GM10266 (cell line): ENCODE measurements at regions not wholly inside any gene's neighbourhood (a gene's known extent, or its start where the extent isn't known, plus 50 kb on each side); places are given as distances from the start of the nearest gene placed in this dataset.

Experiments
- DNase-seq: peaks from one replicate; pipeline ENCODE4 v3.0.0; 2012; ENCODE audit errors: extremely low spot score
- TF ChIP-seq, protein P1 (sequence below): IDR thresholded peaks from 2 replicates; pipeline ENCODE4 v1.5.1; 2012; ENCODE audit warnings: mild to moderate bottlenecking, low read depth; ENCODE audit not compliant: control insufficient read depth, insufficient read depth; ENCODE audit errors: missing control alignments

DNA sequence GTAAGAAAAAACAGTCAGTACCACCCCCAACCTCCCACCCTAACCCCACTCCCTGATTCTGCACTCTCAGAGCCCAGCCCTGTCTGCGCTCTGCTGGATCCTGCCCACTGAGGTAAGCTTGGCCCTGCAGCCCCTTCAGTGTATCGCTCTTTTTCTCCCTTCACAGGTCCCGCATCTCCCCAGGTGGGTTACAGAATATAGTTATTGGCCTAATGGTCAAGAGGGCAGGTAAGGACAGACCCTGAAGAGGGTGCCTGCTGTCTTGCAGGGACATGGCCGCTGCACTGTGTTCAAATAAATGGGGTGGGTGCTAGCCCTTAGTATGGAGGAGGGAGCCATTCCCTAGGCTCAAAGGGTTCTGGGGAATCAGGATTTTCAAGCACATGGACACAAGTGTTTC, 135.7 kb downstream of the ADSS2 start:
- TF ChIP-seq, protein P1, sequence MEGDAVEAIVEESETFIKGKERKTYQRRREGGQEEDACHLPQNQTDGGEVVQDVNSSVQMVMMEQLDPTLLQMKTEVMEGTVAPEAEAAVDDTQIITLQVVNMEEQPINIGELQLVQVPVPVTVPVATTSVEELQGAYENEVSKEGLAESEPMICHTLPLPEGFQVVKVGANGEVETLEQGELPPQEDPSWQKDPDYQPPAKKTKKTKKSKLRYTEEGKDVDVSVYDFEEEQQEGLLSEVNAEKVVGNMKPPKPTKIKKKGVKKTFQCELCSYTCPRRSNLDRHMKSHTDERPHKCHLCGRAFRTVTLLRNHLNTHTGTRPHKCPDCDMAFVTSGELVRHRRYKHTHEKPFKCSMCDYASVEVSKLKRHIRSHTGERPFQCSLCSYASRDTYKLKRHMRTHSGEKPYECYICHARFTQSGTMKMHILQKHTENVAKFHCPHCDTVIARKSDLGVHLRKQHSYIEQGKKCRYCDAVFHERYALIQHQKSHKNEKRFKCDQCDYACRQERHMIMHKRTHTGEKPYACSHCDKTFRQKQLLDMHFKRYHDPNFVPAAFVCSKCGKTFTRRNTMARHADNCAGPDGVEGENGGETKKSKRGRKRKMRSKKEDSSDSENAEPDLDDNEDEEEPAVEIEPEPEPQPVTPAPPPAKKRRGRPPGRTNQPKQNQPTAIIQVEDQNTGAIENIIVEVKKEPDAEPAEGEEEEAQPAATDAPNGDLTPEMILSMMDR: no peak

DNA sequence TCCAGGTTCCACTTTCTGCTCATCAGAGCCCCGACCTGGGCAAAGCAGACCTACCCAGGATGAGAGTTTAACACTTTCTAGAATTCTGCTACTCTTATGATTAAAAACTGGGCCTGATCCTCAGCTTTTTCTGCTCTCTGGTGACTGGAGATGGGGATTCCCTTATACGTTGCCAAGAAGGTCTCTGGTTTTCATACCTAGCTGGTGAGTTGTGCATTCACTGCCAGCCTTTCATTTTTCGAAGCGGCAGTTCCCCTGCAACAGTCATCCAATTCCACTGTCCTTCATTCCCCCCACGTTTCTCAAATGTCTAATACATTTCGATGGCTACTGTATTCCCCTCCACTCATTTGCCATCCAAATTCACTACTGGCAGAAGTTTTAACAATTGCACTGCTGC, 135.3 kb downstream of the ADSS2 start:
- DNase-seq: no peak
- TF ChIP-seq, protein P1: no peak

More for the DNA sequence above, 135.7 kb downstream of the ADSS2 start:
- DNase-seq: no peak

DNA sequence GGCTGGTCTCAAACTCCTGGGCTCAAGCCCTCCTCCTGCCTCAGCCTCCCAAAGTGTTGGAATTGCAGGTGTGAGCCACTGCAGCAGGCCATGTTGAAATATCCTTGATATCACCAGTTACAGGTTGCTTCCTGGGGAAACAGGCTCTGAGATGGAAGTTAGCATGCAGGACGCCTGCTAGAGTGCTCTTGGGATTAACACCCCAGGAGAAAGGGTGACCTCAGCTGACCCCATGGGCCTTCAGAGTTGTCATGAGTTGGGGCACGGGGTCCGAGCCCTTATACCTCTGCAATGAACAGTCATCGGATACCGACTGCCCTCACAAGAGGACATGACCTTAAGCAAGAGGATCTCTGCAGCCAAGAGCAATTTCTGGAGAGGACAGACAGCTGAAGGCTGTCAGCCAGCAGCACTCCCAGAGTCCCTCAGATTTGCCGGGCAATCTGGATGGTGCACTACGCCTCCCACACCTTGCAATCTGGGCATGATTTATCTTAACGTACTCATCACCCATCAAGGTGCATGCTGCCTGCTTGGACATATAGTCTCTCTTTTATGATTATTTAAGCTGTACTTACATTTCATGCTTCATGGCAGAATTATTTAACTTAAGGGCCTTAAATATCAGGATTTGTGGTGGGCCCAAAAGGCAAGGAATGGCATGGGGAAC, 134.6 kb downstream of the ADSS2 start:
- TF ChIP-seq, protein P1: no peak

DNA sequence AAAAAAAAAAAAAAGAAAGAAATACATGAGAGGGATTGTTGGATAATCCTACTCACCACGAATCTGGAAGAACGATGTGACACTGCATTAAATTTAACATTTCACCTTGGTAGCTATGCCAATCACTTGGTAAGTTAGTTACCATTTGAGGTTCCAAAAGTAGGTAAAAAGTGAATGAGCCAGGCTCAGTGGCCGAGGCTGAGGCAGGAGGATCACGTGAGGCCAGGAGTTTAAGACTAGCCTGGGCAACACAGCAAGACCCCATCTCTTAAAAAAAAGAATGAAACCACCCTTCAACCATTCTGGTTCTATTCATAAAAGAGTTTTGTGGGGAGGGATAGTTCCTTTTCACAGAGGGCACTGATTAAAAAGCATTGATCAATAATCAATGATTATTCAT, 133.6 kb downstream of the ADSS2 start:
- TF ChIP-seq, protein P1: no peak
- no peak for DNase-seq

More for the DNA sequence above, 134.6 kb downstream of the ADSS2 start:
- DNase-seq: no peak

- no peak for DNase-seq
- TF ChIP-seq, protein P1: no peak
These were observed 133.2 kb downstream of the ADSS2 start for GRCh38 chr1:244318512-244318911.

DNA sequence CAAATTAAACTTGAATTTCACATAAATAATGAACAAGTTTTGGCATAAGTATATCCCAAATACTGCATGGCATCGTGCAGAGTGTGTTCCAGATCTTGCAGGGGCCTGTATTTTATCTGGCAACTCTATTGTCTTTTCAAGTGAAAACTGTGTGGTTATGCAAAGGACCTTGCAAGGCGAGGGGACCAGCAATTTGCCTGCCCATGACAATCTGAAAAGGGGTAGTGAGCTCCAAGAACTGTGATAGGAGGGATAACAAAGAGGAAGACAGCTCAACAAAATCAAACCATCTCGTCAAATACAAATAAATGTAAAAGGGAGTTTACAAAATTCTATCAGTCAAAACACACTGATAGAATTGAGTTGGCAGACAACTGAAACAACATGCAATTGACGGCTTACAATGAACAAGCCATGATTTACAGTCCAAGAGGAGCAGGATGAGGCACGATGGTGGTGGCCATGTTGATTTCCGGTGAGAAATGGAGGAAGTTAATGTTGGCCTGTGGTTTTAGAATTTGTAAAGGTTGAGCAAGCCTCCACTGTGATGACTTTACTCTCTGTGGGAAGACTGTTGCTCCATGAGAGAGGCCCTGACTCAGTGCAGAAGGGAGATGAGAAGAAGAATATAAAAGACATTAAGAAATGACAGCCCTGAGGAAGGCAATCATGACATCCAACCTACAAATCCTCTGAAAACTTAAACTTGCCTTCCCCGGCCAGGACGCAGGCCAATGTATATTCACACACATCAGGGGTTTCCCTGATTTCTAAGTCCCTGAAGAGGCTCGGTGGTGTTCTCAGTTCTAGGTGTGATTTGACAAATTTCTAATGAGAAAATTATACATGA, 132.2 kb downstream of the ADSS2 start:
- peak; percentile 47 for DNase-seq

GRCh38 chr1:244322181-244322580, 129.5 kb downstream of the ADSS2 start:
- TF ChIP-seq, protein P1: no peak
- DNase-seq: no peak

More for the DNA sequence above, 132.2 kb downstream of the ADSS2 start:
- TF ChIP-seq, protein P1: no peak
